Fibroblast of villous mesenchyme (primary cell): ENCODE measurements at regions not wholly inside any gene's neighbourhood (a gene's known extent, or its start where the extent isn't known, plus 50 kb on each side); places are given as distances from the start of the nearest gene placed in this dataset.

Experiments
- DNase-seq: peaks from one replicate; pipeline ENCODE4 v3.0.0-alpha.2; 2010; ENCODE audit warnings: low read depth
- H3K4me3 ChIP-seq: 2 replicates; pipeline ENCODE4 v1.5.1; 2011; ENCODE audit warnings: low read depth, mild to moderate bottlenecking, low read length
- TF ChIP-seq, protein P1 (sequence below): IDR thresholded peaks from 2 replicates; pipeline ENCODE4 v1.5.1; 2012; ENCODE audit warnings: low read depth, mild to moderate bottlenecking, low read length; ENCODE audit not compliant: insufficient read depth

GRCh38 chr5:28117273-28117672 is 1078.9 kb upstream of the CDH9 start:
- no peak overlapping the region for H3K4me3 ChIP-seq
- DNase-seq, result no peak
- TF ChIP-seq, protein P1, sequence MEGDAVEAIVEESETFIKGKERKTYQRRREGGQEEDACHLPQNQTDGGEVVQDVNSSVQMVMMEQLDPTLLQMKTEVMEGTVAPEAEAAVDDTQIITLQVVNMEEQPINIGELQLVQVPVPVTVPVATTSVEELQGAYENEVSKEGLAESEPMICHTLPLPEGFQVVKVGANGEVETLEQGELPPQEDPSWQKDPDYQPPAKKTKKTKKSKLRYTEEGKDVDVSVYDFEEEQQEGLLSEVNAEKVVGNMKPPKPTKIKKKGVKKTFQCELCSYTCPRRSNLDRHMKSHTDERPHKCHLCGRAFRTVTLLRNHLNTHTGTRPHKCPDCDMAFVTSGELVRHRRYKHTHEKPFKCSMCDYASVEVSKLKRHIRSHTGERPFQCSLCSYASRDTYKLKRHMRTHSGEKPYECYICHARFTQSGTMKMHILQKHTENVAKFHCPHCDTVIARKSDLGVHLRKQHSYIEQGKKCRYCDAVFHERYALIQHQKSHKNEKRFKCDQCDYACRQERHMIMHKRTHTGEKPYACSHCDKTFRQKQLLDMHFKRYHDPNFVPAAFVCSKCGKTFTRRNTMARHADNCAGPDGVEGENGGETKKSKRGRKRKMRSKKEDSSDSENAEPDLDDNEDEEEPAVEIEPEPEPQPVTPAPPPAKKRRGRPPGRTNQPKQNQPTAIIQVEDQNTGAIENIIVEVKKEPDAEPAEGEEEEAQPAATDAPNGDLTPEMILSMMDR, result no peak

- no peak overlapping the region for H3K4me3 ChIP-seq
- TF ChIP-seq, protein P1, result no peak
- DNase-seq, result no peak
These were observed 1072.4 kb upstream of the CDH9 start for GRCh38 chr5:28110781-28111180.

- TF ChIP-seq, protein P1, result no peak
- H3K4me3 ChIP-seq, result no peak overlapping the region
- DNase-seq, result no peak
These were observed 1065.7 kb upstream of the CDH9 start for GRCh38 chr5:28104080-28104479.

GRCh38 chr5:28084069-28084468 is 1045.7 kb upstream of the CDH9 start:
- no peak overlapping the region for H3K4me3 ChIP-seq
- no peak for DNase-seq
- TF ChIP-seq, protein P1, result no peak

GRCh38 chr5:28082610-28083009 is 1044.2 kb upstream of the CDH9 start:
- TF ChIP-seq, protein P1, result no peak
- no peak overlapping the region for H3K4me3 ChIP-seq
- no peak for DNase-seq

DNA sequence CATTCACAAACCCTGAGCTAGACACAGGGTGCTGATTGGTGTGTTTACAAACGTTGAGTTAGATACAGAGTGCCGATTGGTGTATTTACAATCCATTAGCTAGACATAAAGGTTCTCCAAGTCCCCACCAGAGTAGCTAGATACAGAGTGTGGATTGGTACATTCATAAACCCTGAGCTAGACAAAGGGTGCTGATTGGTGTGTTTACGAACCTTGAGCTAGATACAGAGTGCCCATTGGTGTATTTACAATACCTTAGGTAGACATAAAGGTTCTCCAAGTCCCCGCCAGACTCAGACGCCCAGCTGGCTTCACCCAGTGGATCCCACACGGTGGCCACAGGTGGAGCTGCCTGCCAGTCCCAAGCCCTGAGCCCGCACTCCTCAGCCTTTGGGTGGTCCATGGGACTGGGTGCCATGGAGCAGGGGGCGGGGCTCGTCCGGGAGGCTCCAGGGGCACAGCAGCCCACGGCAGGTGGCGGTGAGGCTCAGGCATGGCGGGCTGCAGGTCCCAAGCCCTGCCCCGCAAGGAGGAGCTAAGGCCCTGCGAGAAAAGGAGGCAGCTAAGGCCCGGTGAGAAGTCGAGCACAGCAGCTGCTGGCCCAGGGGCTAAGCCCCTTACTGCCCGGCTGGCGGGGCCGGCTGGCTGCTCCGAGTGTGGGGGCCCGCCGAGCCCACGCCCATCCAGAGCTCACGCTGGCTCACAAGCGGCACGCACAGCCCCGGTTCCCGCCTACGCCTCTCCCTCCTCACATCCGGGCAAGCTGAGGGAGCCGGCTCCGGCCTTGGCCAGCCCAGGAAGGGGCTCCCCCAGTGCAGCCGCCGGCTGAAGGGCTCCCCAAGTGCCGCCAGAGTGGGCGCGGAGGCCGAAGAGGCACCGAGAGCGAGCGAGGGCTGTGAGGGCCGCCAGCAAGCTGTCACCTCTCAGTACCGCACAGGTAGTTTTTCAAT is 1039.2 kb upstream of the CDH9 start:
- TF ChIP-seq, protein P1, result no peak
- H3K4me3 ChIP-seq, result no peak overlapping the region
- DNase-seq, result no peak

GRCh38 chr5:28066856-28067255 is 1028.5 kb upstream of the CDH9 start:
- no peak overlapping the region for H3K4me3 ChIP-seq
- no peak for DNase-seq
- TF ChIP-seq, protein P1, result no peak
